ENCODE measurements at regions not wholly inside any gene's neighbourhood (a gene's known extent, or its start where the extent isn't known, plus 50 kb on each side); places are given as distances from the start of the nearest gene placed in this dataset.

DNA sequence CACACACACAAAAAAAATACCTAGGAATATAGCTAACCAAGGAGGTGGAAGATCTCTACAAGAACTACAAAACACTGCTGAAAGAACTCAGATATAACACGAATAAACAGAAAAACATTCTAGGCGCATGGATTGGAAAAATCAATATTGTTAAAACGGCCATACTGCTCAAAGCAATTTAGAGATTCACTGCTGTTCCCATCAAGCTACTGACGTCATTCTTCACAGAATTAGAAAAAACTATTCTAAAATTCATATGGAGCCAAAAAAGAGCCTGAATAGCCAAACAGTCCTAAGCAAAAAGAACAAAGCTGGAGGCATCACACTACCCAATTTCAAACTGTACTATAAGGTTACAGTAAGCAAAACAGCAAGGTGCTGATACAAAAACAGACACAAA, 390.2 kb downstream of the IDS start:
- TF ChIP-seq, protein P1, sequence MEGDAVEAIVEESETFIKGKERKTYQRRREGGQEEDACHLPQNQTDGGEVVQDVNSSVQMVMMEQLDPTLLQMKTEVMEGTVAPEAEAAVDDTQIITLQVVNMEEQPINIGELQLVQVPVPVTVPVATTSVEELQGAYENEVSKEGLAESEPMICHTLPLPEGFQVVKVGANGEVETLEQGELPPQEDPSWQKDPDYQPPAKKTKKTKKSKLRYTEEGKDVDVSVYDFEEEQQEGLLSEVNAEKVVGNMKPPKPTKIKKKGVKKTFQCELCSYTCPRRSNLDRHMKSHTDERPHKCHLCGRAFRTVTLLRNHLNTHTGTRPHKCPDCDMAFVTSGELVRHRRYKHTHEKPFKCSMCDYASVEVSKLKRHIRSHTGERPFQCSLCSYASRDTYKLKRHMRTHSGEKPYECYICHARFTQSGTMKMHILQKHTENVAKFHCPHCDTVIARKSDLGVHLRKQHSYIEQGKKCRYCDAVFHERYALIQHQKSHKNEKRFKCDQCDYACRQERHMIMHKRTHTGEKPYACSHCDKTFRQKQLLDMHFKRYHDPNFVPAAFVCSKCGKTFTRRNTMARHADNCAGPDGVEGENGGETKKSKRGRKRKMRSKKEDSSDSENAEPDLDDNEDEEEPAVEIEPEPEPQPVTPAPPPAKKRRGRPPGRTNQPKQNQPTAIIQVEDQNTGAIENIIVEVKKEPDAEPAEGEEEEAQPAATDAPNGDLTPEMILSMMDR (IDR thresholded peaks at IDR 0.05; ENCODE audit: low read length), result no peak
- TF ChIP-seq EZH2 (optimal IDR thresholded peaks at IDR 0.05; ENCODE audit: low read depth, low read length), result no peak
- TF ChIP-seq EZH2phosphoT487 (IDR thresholded peaks at IDR 0.05; ENCODE audit: low read length), result no peak

All from MM.1S (cell line).